HG02973 (cell line): ENCODE measurements at regions not wholly inside any gene's neighbourhood (a gene's known extent, or its start where the extent isn't known, plus 50 kb on each side); places are given as distances from the start of the nearest gene placed in this dataset.
"Not testable (repeated sequence)": the region's sequence is repeated elsewhere in the genome, so short reads cannot be mapped to it uniquely, and the experiment has no call there.

ENCODE experiments used
- ATAC-seq: cut with Tn5 transposase; IDR thresholded peaks from one replicate; pipeline ENCODE4 v1.9.1; 2021; ENCODE audit warnings: moderate library complexity; ENCODE audit not compliant: unreplicated experiment

DNA sequence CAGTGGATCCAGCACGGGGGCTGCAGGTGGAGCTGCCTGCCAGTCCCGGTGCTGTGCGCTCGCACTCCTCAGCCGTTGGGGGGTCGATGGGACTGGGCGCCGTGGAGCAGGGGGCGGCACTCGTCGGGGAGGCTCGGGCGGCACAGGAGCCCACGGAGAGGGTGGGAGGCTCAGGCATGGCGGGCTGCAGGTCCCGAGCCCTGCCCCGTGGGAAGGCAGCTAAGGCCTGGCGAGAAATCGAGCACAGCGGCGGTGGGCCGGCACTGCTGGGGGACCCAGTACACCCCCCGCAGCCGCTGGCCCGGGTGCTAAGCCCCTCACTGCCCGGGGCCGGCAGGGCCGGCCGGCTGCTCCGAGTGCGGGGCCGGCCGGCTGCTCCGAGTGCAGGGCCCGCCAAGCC, 52.3 kb upstream of the MARK1 start:
- not testable (repeated sequence) for ATAC-seq

GRCh38 chr1:220475141-220475540, 52.8 kb upstream of the MARK1 start:
- ATAC-seq, result not testable (repeated sequence)

DNA sequence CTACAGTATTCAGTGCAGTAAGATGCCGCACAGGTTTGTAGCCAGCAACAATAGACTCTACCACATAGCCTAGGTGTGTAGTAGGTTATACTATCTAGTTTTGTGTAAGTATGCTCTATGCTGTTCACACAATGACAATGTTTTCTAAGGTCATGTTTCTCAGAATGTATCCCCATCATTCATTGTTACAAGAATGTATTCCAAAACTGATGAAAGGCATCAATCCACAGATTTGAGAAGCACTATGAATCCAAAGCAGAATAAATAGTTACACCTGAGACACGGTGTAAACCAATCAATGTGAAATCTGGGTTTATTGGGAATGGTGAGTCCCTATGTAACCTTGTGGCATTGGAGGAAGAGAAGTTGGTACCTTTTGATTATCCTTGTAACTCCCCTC, 54.5 kb upstream of the MARK1 start:
- no peak for ATAC-seq

GRCh38 chr1:220462752-220463151, 65.2 kb upstream of the MARK1 start:
- no peak for ATAC-seq

DNA sequence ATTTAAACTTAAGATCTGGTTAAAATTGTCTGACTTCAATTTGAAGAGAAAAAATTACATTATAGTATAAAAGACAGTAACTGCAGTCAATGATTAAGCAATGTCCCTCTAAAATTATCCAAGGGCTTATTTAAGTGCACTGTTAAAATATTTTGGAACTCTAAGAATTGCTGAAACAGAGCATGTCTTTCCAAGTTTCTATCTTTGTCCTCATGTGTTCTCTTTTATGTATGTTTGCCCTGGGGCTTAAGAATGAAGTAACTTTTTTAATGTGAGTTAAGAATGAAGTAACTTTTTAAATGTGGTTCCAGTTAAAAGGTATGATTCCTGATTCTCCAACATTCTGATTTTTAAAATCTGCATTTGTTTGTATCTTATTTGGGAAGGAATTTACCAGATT, 69.0 kb upstream of the MARK1 start:
- ATAC-seq, result no peak

- no peak for ATAC-seq
These were observed 69.9 kb upstream of the MARK1 start for GRCh38 chr1:220457957-220458609.

DNA sequence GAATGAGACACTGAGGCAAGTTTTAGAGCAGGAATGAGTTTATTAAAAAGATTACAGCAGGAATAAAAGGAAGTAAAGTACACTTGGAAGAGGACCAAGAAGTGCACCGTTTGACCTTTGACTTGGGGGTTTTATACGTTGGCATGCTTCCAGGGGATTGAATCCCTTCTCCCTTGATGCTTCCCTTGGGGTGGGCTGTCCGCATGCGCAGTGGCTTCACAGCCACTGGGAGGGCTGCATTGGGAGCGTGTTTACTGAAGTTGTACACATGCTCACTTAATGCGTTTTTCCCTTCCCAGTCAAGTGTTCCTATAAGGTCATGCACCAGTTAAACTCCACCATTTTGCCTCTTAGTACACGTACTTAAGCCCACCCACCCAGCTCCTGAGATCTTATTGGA, 72.4 kb upstream of the MARK1 start:
- no peak for ATAC-seq

DNA sequence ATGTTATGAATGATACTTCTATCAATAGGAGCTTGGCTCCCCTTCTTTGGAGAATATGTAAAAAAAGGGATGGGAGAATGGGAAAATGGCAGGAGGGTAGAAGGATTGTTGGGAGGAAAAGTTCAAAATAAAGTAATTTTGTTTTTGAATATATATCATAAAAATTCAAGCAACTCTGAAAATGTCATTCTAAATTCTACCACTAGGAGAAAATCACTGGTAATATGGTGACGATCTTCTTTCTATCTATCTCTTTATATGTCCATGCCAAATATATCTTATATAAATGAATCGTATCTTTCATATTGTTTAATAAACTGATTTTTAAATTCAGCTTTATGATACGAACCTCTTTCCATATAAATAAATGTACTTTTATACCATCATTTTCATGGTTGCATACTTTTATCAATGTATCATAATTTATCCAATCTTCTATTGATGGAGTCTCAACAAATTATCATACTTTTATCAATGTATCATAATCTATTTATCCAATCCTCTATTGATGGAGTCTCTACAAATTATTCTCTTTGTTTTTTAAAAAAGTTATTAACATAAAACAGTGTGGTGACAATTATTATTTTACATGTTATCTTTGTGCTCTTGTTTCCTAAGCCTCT, 73.7 kb upstream of the MARK1 start:
- no peak for ATAC-seq

GRCh38 chr1:220453371-220453770, 74.6 kb upstream of the MARK1 start:
- ATAC-seq, result no peak

GRCh38 chr1:220451532-220451931, 76.4 kb upstream of the MARK1 start:
- ATAC-seq, result no peak

- ATAC-seq, result no peak
These were observed 77.0 kb upstream of the MARK1 start for GRCh38 chr1:220450927-220451326.

DNA sequence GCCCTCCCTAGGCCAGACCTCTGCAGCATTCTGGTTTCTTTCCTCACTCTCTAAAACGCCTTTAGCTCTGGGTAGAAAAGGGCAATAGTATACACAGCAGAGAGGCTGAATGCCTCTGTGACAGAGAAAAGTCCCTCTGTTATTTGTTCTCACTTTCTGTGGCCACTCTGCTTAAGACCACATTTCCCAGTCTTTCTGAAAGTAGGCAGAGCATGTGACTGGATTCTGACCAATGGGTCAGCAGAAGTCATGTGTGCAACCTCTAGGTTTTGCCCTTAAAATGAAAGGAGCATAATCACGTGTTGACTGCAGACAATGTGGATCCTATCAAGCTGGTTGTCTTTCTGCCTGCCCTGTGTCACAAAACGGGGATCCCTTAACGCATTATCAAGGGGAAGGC, 79.7 kb upstream of the MARK1 start:
- ATAC-seq, result no peak

DNA sequence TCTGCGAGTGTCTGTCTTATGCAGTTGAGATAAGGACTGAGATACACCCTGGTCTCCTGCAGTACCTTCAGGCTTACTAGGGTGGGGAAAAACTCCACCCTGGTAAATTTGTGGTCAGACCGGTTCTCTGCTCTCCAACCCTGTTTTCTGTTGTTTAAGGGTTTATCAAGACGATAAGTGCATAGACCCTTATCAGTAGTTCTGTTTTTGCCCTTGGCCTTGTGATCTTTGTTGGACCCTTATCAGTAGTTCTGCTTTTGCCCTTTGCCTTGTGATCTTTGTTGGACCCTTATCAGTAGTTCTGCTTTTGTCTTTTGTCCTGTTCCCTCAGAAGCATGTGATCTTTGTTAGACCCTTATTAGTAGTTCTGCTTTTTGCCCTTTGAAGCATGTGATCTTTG, 83.3 kb upstream of the MARK1 start:
- not testable (repeated sequence) for ATAC-seq

- no peak for ATAC-seq
These were observed 86.7 kb upstream of the MARK1 start for GRCh38 chr1:220441211-220441610.

DNA sequence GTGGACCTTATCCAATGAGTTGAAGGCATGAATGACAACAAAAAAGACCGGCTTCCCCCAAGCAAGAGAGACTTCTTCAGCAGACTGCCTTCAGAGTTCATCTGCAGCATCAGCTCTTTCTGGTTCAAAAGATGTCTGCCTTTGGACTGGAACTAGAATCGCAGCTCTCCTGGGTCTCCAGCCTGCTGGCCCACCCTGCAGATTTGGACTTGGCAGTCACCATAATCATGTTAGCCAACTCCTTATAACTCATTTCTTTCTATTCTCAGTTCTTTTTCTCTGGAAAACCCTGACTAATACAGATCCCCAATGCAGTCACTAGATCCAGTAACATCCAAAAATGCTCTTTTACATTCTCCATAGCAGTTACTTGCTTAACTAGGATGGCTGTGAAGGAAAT, 89.2 kb upstream of the MARK1 start:
- no peak for ATAC-seq

- no peak for ATAC-seq
These were observed 95.5 kb upstream of the MARK1 start for GRCh38 chr1:220432408-220432807.

DNA sequence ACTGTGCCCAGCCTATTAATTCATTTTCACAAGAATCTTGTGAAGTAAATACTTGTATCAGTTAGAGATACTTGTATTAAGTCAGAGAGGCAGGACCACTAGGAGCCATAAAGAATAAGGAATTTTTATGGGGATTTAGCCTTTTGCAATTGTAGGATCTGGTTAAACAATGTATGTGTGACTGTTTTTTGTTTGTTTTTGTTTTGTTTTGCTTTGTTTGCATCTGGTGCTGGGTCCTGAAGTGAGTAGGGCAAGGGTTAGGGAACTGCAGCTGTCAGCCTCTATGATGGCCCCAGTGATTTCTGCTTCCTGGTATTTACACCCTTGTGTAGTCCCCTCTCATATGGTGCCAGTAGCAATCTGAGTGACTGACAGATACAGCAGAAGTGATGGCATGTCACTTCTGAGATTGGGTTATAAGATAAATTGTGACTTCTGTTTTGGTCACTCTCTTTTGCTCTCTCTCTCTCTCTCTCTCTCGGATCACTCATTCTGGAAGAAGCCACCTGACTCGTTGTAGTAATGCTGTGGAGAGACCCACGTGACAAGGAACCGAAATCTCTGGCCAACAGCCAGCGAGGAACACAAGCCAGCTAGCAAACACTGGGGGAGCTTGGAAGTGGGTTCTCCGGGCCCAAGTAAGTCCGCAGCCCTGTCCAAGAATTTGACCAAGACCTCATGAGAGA, 96.2 kb upstream of the MARK1 start:
- no peak for ATAC-seq

GRCh38 chr1:220430586-220430985, 97.3 kb upstream of the MARK1 start:
- ATAC-seq, result no peak

GRCh38 chr1:220430059-220430458, 97.9 kb upstream of the MARK1 start:
- ATAC-seq, result no peak

- ATAC-seq, result no peak
These were observed 100.9 kb upstream of the MARK1 start for GRCh38 chr1:220426989-220427388.

- ATAC-seq, result no peak
These were observed 102.1 kb upstream of the MARK1 start for GRCh38 chr1:220425852-220426251.

DNA sequence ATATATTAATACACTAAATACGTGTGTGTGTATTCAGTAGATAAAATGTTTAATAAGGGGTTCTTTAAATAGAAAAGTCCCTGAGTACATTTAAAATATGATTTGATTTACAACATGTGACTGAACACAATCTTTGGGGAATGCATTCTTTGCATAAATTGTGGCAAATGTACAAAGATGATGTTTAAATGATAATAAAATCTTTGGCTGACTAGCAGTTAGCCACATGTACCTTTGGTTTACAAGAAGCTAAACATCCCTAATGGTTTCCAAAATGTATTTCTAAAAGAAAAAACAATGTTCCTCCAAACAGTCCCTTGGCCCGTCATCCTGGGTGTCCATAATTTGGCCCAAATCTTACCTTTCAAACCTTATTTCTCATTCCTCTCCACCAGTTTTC, 106.4 kb upstream of the MARK1 start:
- no peak for ATAC-seq
